C4-2B (cell line): ENCODE measurements at regions not wholly inside any gene's neighbourhood (a gene's known extent, or its start where the extent isn't known, plus 50 kb on each side); places are given as distances from the start of the nearest gene placed in this dataset.

Experiments
- H3K27ac ChIP-seq: fragments of 450-650 bp; 2 replicates; pipeline ENCODE4 v1.5.1; 2017
- CTCF ChIP-seq: fragments of 450-650 bp; conservative IDR thresholded peaks from 2 replicates; pipeline ENCODE4 v1.5.1; 2017; ENCODE audit warnings: mild to moderate bottlenecking
- ZFX ChIP-seq: fragments of 450-650 bp; IDR thresholded peaks from 2 replicates; pipeline ENCODE4 v1.6.1; 2017

- no peak for TF ChIP-seq ZFX
- no peak for TF ChIP-seq CTCF
- H3K27ac ChIP-seq, result no peak overlapping the region
These were observed 392.1 kb upstream of the HNRNPA3 start for GRCh38 chr2:176820371-176820932.

GRCh38 chr2:176821350-176821749 lies 391.2 kb upstream of the HNRNPA3 start:
- TF ChIP-seq ZFX, result no peak
- peak; percentile 13; the same call in 1 of the 2 replicates for TF ChIP-seq CTCF
- no peak overlapping the region for H3K27ac ChIP-seq

- TF ChIP-seq ZFX, result no peak
- no peak for TF ChIP-seq CTCF
- H3K27ac ChIP-seq, result no peak overlapping the region
These were observed 390.5 kb upstream of the HNRNPA3 start for GRCh38 chr2:176822060-176822459.

GRCh38 chr2:176826356-176826755 lies 386.2 kb upstream of the HNRNPA3 start:
- TF ChIP-seq CTCF (no peak), ZFX (no peak)
- no peak overlapping the region for H3K27ac ChIP-seq

- no peak for TF ChIP-seq ZFX
- TF ChIP-seq CTCF, result no peak
- H3K27ac ChIP-seq, result no peak overlapping the region
These were observed 385.5 kb upstream of the HNRNPA3 start for GRCh38 chr2:176826984-176827668.

GRCh38 chr2:176830362-176830761 lies 382.2 kb upstream of the HNRNPA3 start:
- H3K27ac ChIP-seq, result no peak overlapping the region
- TF ChIP-seq CTCF (peak; percentile 28), ZFX (no peak)

GRCh38 chr2:176832086-176832485 lies 380.5 kb upstream of the HNRNPA3 start:
- no peak overlapping the region for H3K27ac ChIP-seq
- no peak for TF ChIP-seq CTCF
- TF ChIP-seq ZFX, result no peak
